ENCODE measurements at regions not wholly inside any gene's neighbourhood (a gene's known extent, or its start where the extent isn't known, plus 50 kb on each side); places are given as distances from the start of the nearest gene placed in this dataset.

DNA sequence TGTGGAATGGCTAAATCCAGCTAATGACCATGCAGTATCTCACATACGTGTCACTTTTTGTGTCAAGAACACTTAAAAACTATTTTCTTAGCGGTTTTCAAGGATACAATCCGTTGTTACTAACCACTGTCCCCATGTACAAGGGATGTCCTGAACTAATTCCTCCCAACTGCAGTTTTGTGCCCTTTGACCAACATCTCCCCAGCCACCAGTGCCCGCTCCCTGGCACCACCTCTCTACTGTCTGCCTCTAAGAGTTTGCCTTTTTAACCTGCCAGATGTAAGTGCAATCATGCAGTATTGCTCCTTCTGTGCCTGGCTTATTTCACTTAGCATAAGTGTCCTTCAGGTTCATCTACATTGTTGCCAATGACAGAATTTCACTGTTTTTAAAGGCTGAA, 315.7 kb downstream of the TMEM121 start:
- no peaks in the 10 kb centered on the region for H3K4me1 ChIP-seq
- intact Hi-C loops (cut with DNase I; ENCODE audit: low total_unique reads), result no loop called here
- H3K9me3 ChIP-seq, result no peaks in the 10 kb centered on the region
- no peak overlapping the region for H3K27ac ChIP-seq
- H3K36me3 ChIP-seq, result no peaks in the 10 kb centered on the region
- H3K27me3 ChIP-seq, result peaks cover 0 to 24% of the 10 kb centered on the region in 2 donors
- no peak for TF ChIP-seq CTCF (IDR thresholded peaks at IDR 0.05)
- DNase-seq, result no peak
- H3K4me3 ChIP-seq, result no peak overlapping the region

DNA sequence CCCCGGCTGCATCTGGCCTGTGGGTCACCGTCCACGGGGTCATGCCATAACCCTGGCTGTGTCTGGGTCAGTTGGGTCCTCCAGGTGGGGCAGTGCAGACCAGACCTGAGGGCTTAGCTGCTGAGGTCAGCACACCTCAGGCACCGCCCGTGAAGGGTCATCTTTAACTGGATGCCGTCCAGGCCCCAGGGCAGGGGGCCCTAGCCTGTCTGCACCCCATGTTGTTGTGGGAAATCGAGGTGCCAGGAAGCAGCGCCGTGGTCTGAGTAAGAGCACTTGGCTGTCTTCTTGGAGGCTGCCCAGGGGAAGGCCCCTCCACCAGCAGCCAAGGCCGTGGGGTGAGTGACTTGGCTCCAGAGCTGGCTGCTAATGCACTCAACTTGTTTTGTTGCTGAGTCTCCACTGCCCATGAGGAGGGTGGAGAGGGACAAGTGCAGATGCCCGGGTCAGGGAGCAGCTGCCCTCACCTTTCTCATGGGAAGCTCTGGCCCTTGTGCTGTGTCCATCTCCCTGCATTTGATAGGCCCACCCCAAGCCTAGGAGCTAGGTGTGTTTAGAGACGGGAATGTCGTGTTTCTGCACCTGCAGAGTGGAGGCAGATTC, 317.2 kb downstream of the TMEM121 start:
- intact Hi-C loops (cut with DNase I; ENCODE audit: low total_unique reads), result no loop called here

DNA sequence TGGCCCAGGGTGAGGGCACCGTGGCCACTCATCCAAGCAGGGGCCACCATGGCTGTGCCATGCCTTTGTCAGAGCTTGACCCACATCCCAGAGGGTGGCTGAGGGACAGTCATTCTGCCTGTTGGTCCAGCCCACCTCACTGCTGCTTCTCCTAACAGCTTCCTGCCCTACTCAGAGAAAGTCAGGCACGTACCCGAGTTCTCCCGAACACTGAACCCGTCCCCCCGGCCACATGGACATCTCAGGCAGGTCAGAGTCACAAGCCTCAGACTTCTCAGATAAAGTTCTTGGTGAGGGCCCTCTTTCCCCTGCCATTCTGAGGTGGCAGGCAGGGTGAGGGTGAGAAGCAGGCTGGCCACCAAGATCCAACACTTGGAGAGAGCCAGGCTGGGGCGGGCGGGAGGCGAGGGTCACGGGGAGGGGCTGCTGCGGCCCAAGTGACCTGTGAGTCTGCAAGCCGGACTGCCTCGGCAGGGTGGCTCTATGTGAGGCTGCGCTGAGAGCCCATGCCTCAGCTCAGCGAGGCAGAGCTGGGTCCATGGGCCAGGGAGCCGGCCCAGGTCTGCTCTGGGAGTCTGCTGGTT, 317.8 kb downstream of the TMEM121 start:
- Histone ChIP-seq H3K27ac (no peak overlapping the region), H3K27me3 (peaks cover 0 to 20% of the 10 kb centered on the region in 2 donors), H3K9me3 (no peaks in the 10 kb centered on the region), H3K36me3 (no peaks in the 10 kb centered on the region), H3K4me3 (no peak overlapping the region), H3K4me1 (no peaks in the 10 kb centered on the region)
- DNase-seq, result peak in 1 of 2 donors; percentile 8
- intact Hi-C loops (cut with DNase I; ENCODE audit: low total_unique reads), result no loop called here
- TF ChIP-seq CTCF (IDR thresholded peaks at IDR 0.05), result no peak

More for the DNA sequence above, 317.2 kb downstream of the TMEM121 start:
- peak; percentile 15 to 58 for DNase-seq
- no peak for TF ChIP-seq CTCF (IDR thresholded peaks at IDR 0.05)
- H3K9me3 ChIP-seq, result no peaks in the 10 kb centered on the region
- H3K27me3 ChIP-seq, result peaks cover 0 to 22% of the 10 kb centered on the region in 2 donors
- no peaks in the 10 kb centered on the region for H3K36me3 ChIP-seq
- H3K4me3 ChIP-seq, result no peak overlapping the region
- no peak overlapping the region for H3K27ac ChIP-seq
- H3K4me1 ChIP-seq, result no peaks in the 10 kb centered on the region

DNA sequence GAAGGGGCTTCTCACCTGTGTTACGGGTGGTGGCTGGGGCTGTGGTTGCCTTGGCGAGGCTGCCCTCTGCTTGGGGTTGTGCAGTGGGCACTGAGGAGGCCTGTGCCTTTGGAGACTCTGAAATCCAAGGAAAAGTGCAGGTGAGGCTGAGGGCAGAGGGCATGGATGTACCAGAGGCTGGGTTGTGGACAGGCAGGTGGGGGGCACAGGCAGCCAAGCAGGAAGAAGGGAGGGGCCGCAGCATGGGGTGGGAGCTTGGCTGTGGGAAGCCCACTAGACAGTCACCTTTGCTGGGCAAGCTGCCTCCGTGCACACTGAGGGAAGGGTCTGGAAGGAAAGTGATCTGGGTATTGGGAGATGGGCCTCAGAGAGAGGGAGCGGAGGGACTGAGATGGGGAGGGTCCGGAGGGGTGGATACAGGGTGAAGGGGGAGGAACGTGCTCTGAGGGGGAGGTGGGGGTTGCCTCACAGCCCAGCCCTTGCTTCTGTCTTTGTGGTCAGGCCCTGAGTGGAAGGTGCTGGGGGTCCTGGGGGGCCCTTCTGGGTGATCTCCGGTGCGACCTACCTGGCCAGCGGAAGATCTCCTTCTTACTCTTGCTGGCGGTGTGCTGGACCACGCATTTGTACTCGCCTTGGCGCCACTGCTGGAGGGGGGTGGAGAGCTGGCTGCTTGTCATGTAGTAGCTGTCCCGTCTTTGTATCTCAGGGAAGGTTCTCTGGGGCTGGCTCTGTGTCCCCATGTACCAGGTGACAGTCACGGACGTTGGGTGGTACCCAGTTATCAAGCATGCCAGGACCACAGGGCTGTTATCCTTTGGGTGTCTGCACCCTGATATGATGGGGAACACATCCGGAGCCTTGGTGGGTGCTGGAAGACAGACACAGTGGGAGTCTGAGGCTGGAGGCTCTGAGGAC, 318.7 kb downstream of the TMEM121 start:
- peak; percentile 15 to 50 for DNase-seq
- Histone ChIP-seq H3K36me3 (no peaks in the 10 kb centered on the region), H3K27me3 (peaks cover 0 to 13% of the 10 kb centered on the region in 2 donors), H3K27ac (no peak overlapping the region), H3K4me1 (no peaks in the 10 kb centered on the region), H3K9me3 (no peaks in the 10 kb centered on the region), H3K4me3 (no peak overlapping the region)
- TF ChIP-seq CTCF (IDR thresholded peaks at IDR 0.05), result no peak
- intact Hi-C loops (cut with DNase I; ENCODE audit: low total_unique reads), result no loop called here

DNA sequence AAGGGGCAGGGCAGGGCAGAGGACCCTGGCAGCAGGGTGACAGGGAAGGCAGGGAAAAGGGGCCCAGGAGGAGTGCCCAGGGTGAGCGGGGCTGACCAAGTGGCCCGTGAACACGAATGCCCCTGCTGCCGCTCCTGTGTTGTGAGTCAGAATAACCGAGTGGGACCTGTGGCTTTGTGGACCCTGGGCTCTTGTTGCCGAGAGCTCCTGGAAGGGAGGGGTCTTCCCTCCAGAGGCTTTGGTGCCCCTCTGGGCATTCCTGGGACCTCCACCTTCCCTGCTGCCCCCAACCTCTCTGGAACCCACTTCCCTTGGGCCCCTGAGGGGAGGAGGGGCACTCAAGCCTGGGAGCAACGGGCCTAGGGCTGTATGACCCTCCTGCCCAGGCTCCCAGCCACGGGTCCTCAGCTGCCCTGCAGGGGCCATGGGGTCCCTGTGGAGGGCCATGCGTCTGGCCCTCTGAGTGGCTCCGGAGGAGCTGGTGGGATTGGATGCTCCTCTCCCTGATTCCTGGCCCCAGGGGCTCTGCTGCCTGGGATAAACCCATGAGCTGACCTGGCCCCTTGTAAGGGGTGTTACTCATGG, 319.4 kb downstream of the TMEM121 start:
- no peak overlapping the region for H3K4me3 ChIP-seq
- intact Hi-C loops (cut with DNase I; ENCODE audit: low total_unique reads), result no loop called here
- no peaks in the 10 kb centered on the region for H3K36me3 ChIP-seq
- DNase-seq, result peak; percentile 9 to 46
- peaks cover 0 to 11% of the 10 kb centered on the region in 2 donors for H3K27me3 ChIP-seq
- no peak for TF ChIP-seq CTCF (IDR thresholded peaks at IDR 0.05)
- H3K4me1 ChIP-seq, result no peaks in the 10 kb centered on the region
- H3K27ac ChIP-seq, result no peak overlapping the region
- no peaks in the 10 kb centered on the region for H3K9me3 ChIP-seq

All from tibial artery (tissue), 4 donors.